ENCODE measurements at regions not wholly inside any gene's neighbourhood (a gene's known extent, or its start where the extent isn't known, plus 50 kb on each side); places are given as distances from the start of the nearest gene placed in this dataset.

GRCh38 chr4:149116806-149117205 lies 674.6 kb upstream of the NR3C2 start:
- TF ChIP-seq, protein P1, sequence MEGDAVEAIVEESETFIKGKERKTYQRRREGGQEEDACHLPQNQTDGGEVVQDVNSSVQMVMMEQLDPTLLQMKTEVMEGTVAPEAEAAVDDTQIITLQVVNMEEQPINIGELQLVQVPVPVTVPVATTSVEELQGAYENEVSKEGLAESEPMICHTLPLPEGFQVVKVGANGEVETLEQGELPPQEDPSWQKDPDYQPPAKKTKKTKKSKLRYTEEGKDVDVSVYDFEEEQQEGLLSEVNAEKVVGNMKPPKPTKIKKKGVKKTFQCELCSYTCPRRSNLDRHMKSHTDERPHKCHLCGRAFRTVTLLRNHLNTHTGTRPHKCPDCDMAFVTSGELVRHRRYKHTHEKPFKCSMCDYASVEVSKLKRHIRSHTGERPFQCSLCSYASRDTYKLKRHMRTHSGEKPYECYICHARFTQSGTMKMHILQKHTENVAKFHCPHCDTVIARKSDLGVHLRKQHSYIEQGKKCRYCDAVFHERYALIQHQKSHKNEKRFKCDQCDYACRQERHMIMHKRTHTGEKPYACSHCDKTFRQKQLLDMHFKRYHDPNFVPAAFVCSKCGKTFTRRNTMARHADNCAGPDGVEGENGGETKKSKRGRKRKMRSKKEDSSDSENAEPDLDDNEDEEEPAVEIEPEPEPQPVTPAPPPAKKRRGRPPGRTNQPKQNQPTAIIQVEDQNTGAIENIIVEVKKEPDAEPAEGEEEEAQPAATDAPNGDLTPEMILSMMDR (IDR thresholded peaks at IDR 0.05; ENCODE audit: low read depth, low read length), result no peak
- TF ChIP-seq EZH2phosphoT487 (IDR thresholded peaks at IDR 0.05; ENCODE audit: low read depth), result no peak

Data from OCI-LY3 (cell line).